PC-9 (cell line): ENCODE measurements at regions not wholly inside any gene's neighbourhood (a gene's known extent, or its start where the extent isn't known, plus 50 kb on each side); places are given as distances from the start of the nearest gene placed in this dataset.

Experiments
- BruUV-seq: library from RNA; stranded (reverse); fragments of 400-500 nt; replicated peaks from 2 replicates; lab custom pipeline; 2021; lab: Mats Ljungman, UMichigan
- CTCF ChIA-PET: fragments of 300-600 bp; sonication (Branson Sonifier 250); formaldehyde crosslinking; loops from one replicate; lab custom pipeline; 2022; ENCODE audit warnings: antibody characterized with exemption; lab: Charles Lee
- POLR2A ChIA-PET: fragments of 300-600 bp; sonication (Branson Sonifier 250); formaldehyde crosslinking; loops from one replicate; lab custom pipeline; 2022; ENCODE audit warnings: antibody characterized with exemption; ENCODE audit not compliant: unreplicated experiment; lab: Charles Lee
- DNase-seq, 2 experiments: peaks; one replicate each; pipeline versions ENCODE4 v3.0.0 to v3.0.0-alpha.2; 2015 to 2022; ENCODE audit warnings: mixed read lengths in 1 of 2
- H2AFZ ChIP-seq: fragments of 200-600 bp; sonication (generic); 2 replicates; pipeline ENCODE4 v1.8.1; 2017; ENCODE audit warnings: antibody characterized with exemption
- H3F3A ChIP-seq: fragments of 200-600 bp; sonication (generic); 2 replicates; pipeline ENCODE4 v1.8.1; 2017; ENCODE audit warnings: antibody characterized with exemption, mild to moderate bottlenecking, low read depth; ENCODE audit not compliant: insufficient read depth
- H3K27ac ChIP-seq: fragments of 200-600 bp; sonication (generic); 2 replicates; pipeline ENCODE4 v1.6.1; 2016; ENCODE audit warnings: mixed run types
- H3K27me3 ChIP-seq: fragments of 200-600 bp; sonication (generic); 2 replicates; pipeline ENCODE4 v1.6.1; 2016; ENCODE audit warnings: low read depth, mixed run types; ENCODE audit not compliant: insufficient read depth
- H3K36me3 ChIP-seq: fragments of 200-600 bp; sonication (generic); 2 replicates; pipeline ENCODE4 v1.6.1; 2016; ENCODE audit warnings: low read depth, mixed run types
- H3K4me1 ChIP-seq: fragments of 200-600 bp; sonication (generic); replicated peaks from 2 replicates; pipeline ENCODE4 v1.6.1; 2016; ENCODE audit warnings: mixed run types; ENCODE audit not compliant: insufficient read depth
- H3K4me2 ChIP-seq: fragments of 200-600 bp; sonication (generic); 2 replicates; pipeline ENCODE4 v1.6.1; 2017; ENCODE audit warnings: mixed run types
- H3K4me3 ChIP-seq: fragments of 200-600 bp; sonication (generic); 2 replicates; pipeline ENCODE4 v1.6.1; 2016; ENCODE audit warnings: mixed run types
- H3K79me2 ChIP-seq: fragments of 200-600 bp; sonication (generic); 2 replicates; pipeline ENCODE4 v1.6.1; 2017; ENCODE audit warnings: low read depth, mixed run types
- H3K9me2 ChIP-seq: fragments of 200-600 bp; sonication (generic); 2 replicates; pipeline ENCODE4 v1.8.1; 2017; ENCODE audit warnings: mild to moderate bottlenecking; ENCODE audit not compliant: insufficient read depth
- H3K9me3 ChIP-seq: fragments of 200-600 bp; sonication (generic); 2 replicates; pipeline ENCODE4 v1.8.1; 2016; ENCODE audit warnings: low read depth; ENCODE audit not compliant: insufficient read depth
- H4K20me1 ChIP-seq: fragments of 200-600 bp; sonication (generic); 2 replicates; pipeline ENCODE4 v1.8.1; 2017; ENCODE audit not compliant: insufficient read depth
- EZH2 ChIP-seq: fragments of 200-600 bp; sonication (generic); IDR thresholded peaks from 2 replicates; pipeline ENCODE4 v1.8.0; 2017; ENCODE audit warnings: antibody characterized with exemption, low read depth
- intact Hi-C: fragments of 100-400 bp; cut with micrococcal nuclease; formaldehyde crosslinking; loops from one replicate; pipeline ENCODE4 v1.10.0; 2022; ENCODE audit not compliant: unreplicated experiment
- TF ChIP-seq, protein P1 (sequence below): fragments of 200-600 bp; sonication (generic); conservative IDR thresholded peaks from 2 replicates; pipeline ENCODE4 v1.6.1; 2017; ENCODE audit warnings: mixed run types, antibody characterized with exemption, mild to moderate bottlenecking, moderate library complexity

DNA sequence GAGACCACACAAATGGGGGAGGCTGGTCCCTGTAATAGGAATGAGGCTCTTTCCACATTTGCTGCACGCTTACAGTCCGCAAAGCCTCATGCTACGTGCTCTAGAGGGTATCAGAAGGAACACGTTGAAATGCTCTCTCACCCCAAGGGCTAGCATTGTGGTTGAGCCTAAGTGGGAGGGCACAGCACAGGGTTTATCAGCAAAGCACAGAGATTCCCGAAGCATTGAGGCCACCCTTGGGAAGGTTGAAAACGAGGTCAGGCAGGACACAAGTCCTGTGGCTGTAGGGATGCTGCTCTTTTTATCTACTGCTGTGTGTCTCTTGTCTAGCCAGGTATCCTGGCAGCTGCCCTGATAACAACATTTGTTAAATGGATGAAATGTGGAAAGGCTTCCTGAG is 378.3 kb downstream of the EN1 start:
- H3F3A ChIP-seq: no peaks in the 10 kb centered on the region
- no peak overlapping the region for H3K4me3 ChIP-seq
- peak in 1 of 2 experiments; percentile 3 for DNase-seq
- TF ChIP-seq, protein P1, sequence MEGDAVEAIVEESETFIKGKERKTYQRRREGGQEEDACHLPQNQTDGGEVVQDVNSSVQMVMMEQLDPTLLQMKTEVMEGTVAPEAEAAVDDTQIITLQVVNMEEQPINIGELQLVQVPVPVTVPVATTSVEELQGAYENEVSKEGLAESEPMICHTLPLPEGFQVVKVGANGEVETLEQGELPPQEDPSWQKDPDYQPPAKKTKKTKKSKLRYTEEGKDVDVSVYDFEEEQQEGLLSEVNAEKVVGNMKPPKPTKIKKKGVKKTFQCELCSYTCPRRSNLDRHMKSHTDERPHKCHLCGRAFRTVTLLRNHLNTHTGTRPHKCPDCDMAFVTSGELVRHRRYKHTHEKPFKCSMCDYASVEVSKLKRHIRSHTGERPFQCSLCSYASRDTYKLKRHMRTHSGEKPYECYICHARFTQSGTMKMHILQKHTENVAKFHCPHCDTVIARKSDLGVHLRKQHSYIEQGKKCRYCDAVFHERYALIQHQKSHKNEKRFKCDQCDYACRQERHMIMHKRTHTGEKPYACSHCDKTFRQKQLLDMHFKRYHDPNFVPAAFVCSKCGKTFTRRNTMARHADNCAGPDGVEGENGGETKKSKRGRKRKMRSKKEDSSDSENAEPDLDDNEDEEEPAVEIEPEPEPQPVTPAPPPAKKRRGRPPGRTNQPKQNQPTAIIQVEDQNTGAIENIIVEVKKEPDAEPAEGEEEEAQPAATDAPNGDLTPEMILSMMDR: no peak
- TF ChIP-seq EZH2: no peak
- no peak overlapping the region for H3K4me2 ChIP-seq
- no peaks in the 10 kb centered on the region for H3K27me3 ChIP-seq
- H3K4me1 ChIP-seq: peaks cover 4% of the 10 kb centered on the region; the same call in 1 of the 2 replicates
- no peak overlapping the region for H3K27ac ChIP-seq
- H3K9me3 ChIP-seq: no peaks in the 10 kb centered on the region
- H2AFZ ChIP-seq: no peak overlapping the region
- intact Hi-C loops: no loop called here
- no peaks in the 10 kb centered on the region for H3K9me2 ChIP-seq
- no TSS peak for BruUV-seq
- H3K79me2 ChIP-seq: no peaks in the 10 kb centered on the region
- no peaks in the 10 kb centered on the region for H3K36me3 ChIP-seq
- ChIA-PET CTCF (no interaction called here), POLR2A (no interaction called here)
- no peaks in the 10 kb centered on the region for H4K20me1 ChIP-seq

DNA sequence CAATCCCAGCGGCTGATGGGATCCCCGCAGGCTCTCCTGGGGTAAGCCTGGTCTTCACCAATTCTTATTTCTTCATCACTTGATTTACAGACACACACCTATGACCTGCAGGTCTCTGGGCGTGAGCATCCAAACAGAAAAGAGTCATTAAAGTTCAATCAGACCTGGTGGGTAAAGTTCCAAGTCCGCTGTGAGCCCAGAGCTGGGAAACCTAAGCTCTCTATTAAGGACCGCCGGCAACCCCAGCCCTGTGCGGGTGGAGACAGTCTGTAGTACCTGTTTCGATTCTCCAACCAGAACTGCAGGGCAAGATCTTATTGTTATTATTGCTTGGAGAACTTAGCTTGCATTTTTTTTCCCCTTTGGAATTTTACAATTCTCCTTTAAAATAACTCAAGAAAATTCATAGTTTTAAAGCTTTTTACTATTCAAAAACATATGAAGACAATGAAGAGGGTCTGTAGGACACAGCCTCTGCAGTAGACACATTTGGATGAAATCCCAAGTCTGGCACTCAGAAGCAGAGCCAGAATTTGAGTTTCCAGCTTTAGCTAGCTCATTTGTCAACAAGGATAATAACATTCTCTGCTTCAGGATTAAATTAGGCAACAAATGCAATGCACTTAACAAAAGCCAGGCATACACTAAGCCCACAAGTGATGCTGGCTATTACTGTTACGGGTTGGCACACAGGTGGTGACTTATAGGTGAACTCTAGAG is 376.4 kb downstream of the INSIG2 start:
- CTCF ChIA-PET: no interaction called here
- no TSS peak for BruUV-seq
- peak in 1 of 2 experiments; percentile 4 for DNase-seq

DNA sequence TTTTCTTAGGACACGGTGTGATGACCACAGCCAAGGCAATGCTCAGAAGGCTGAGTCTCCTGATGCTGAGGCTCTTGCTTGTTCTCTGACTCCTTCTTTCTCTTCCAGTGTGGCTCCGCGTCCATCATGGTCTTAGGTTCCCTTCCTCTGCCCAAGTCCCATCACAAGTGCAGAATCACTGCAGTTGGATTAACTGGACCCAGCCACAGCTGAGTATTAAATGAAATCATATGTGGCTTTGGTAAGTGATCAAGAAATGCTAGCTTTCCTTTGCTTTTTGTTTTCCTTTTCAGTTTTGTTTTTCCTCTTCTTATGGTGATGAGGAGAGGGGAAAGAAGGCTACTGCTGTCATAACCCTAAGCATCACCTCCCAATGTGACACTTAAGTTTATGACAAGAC is 375.8 kb downstream of the INSIG2 start:
- Histone ChIP-seq H3K4me1 (no peaks in the 10 kb centered on the region), H4K20me1 (no peaks in the 10 kb centered on the region), H3K4me3 (no peak overlapping the region), H3K36me3 (no peaks in the 10 kb centered on the region), H3K9me3 (no peaks in the 10 kb centered on the region), H3F3A (no peaks in the 10 kb centered on the region), H2AFZ (no peak overlapping the region), H3K27ac (no peak overlapping the region), H3K9me2 (no peaks in the 10 kb centered on the region), H3K27me3 (no peaks in the 10 kb centered on the region), H3K4me2 (no peak overlapping the region), H3K79me2 (no peaks in the 10 kb centered on the region)
- CTCF ChIA-PET: no interaction called here
- intact Hi-C loops: no loop called here
- DNase-seq: no peak
- no TSS peak for BruUV-seq
- TF ChIP-seq EZH2: no peak
- POLR2A ChIA-PET: no interaction called here

More for the DNA sequence above, 376.4 kb downstream of the INSIG2 start:
- H2AFZ ChIP-seq: no peak overlapping the region
- no peaks in the 10 kb centered on the region for H3F3A ChIP-seq
- TF ChIP-seq, protein P1: no peak
- no peak for TF ChIP-seq EZH2
- no peaks in the 10 kb centered on the region for H3K27me3 ChIP-seq
- no peaks in the 10 kb centered on the region for H3K4me1 ChIP-seq
- H3K36me3 ChIP-seq: no peaks in the 10 kb centered on the region
- H3K79me2 ChIP-seq: no peaks in the 10 kb centered on the region
- POLR2A ChIA-PET: interaction anchor here (0.7 kb wide), 1 partner anchor 755 kb away, joined by 4 read pairs; no protein-coding TSS in a partner anchor
- no peaks in the 10 kb centered on the region for H3K9me2 ChIP-seq
- no peak overlapping the region for H3K4me3 ChIP-seq
- H3K9me3 ChIP-seq: no peaks in the 10 kb centered on the region
- H4K20me1 ChIP-seq: no peaks in the 10 kb centered on the region
- intact Hi-C loops: no loop called here
- H3K27ac ChIP-seq: no peak overlapping the region
- H3K4me2 ChIP-seq: no peak overlapping the region
